AG04449 (cell line): ENCODE measurements at regions not wholly inside any gene's neighbourhood (a gene's known extent, or its start where the extent isn't known, plus 50 kb on each side); places are given as distances from the start of the nearest gene placed in this dataset.

Experiments used
- CTCF ChIA-PET: fragments of 350-600 bp; formaldehyde crosslinking; extraction: SDS; loops from one replicate; lab custom pipeline; 2021; ENCODE audit warnings: antibody characterized with exemption; lab: Yijun Ruan, JAX
- POLR2A ChIA-PET: fragments of 400-600, 350-600 bp; formaldehyde crosslinking; extraction: SDS; loops from one replicate; lab custom pipeline; 2020; ENCODE audit warnings: antibody characterized with exemption, inconsistent platforms; lab: Yijun Ruan, JAX
- DNase-seq: peaks from one replicate; pipeline ENCODE4 v3.0.0-alpha.2; 2010; ENCODE audit warnings: low read depth, low spot score
- H3K4me3 ChIP-seq: 2 replicates; pipeline ENCODE4 v1.5.1; 2011; ENCODE audit warnings: low read depth, mild to moderate bottlenecking, control low read depth, low read length
- TF ChIP-seq, protein P1 (sequence below): IDR thresholded peaks from one replicate; pipeline ENCODE4 v1.5.1; 2011; ENCODE audit warnings: mild to moderate bottlenecking, moderate library complexity, low read length, control low read depth, inconsistent platforms; ENCODE audit not compliant: insufficient read depth; ENCODE audit errors: missing control alignments

DNA sequence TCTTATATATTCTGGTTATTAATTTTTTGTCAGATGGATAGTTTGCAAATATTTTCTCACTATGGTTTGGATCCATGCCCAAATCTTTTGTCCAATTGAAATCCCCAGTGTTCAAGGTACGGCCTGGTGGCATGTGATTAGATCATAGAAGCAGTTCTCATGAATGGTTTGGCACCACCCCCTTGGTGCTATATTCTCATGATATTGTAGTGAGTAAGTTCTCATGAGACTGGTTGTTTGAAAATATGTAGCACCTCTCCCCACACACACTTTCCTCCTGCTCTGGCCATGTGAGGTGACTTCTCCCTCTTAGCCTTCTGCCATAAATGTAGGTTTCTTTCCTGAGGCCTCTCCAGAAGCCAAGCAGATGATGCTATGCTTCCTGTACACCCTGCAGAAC lies 107.7 kb upstream of the KYNU start:
- ChIA-PET POLR2A (no interaction called here), CTCF (no interaction called here)
- DNase-seq: no peak
- TF ChIP-seq, protein P1, sequence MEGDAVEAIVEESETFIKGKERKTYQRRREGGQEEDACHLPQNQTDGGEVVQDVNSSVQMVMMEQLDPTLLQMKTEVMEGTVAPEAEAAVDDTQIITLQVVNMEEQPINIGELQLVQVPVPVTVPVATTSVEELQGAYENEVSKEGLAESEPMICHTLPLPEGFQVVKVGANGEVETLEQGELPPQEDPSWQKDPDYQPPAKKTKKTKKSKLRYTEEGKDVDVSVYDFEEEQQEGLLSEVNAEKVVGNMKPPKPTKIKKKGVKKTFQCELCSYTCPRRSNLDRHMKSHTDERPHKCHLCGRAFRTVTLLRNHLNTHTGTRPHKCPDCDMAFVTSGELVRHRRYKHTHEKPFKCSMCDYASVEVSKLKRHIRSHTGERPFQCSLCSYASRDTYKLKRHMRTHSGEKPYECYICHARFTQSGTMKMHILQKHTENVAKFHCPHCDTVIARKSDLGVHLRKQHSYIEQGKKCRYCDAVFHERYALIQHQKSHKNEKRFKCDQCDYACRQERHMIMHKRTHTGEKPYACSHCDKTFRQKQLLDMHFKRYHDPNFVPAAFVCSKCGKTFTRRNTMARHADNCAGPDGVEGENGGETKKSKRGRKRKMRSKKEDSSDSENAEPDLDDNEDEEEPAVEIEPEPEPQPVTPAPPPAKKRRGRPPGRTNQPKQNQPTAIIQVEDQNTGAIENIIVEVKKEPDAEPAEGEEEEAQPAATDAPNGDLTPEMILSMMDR: no peak
- no peak overlapping the region for H3K4me3 ChIP-seq

DNA sequence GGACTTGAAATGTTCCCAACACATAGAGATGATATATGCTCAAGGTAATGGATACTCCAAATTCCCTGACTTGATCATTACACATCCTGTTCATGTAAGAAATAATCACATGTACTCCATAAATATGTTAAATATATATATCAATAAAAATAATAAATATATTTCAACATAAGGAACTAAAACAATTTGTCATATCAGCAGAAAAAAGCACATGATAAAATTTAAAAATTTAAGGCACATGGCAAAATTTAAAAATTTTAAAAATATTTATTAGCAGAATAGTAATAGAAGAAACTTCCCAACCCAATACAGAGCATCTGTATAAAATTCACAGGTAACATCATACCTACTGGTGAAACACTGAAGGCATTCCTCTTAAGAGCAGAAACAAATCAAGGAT lies 109.6 kb upstream of the KYNU start:
- DNase-seq: no peak
- no peak overlapping the region for H3K4me3 ChIP-seq
- ChIA-PET POLR2A (no interaction called here), CTCF (no interaction called here)
- TF ChIP-seq, protein P1: no peak

DNA sequence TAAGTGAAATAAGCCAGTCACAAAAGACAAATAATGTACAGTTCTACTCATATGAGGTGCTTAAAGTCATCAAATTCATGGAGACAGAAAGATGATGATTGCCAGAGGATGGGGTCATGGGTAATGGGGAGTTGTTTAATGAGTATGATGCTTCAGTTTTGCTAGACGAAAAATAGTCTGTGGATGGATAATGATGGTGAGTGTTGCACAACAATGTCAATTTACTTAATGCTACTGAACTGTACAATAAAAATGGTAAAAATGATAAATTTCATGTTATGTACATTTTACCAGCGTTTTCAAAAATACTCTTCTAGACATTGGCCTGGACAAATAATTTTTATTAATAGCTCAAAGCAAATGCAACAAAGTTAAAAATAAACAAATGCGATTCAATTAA lies 118.5 kb upstream of the KYNU start:
- POLR2A ChIA-PET: no interaction called here
- no peak for DNase-seq
- no peak overlapping the region for H3K4me3 ChIP-seq
- CTCF ChIA-PET: no interaction called here
- TF ChIP-seq, protein P1: no peak

DNA sequence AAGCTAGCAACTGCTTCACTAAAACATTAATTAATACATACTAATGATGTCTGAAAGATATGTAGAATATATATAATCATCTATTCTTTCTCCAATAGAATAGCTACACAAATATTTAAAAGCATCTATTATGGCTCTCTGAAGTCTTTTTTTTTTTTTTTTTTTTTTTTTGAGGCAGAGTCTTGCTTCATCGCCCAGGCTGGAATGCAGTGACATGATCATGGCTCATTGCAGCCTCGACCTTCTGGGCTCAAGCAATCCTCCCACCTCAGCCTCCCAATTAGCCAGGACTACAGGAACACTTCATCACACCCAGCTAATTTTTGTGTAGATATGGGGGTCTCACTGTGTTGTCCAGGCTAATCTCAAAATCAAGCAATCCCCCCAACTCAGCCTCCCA lies 120.4 kb upstream of the KYNU start:
- DNase-seq: no peak
- TF ChIP-seq, protein P1: no peak
- ChIA-PET CTCF (no interaction called here), POLR2A (interaction anchor here (0.6 kb wide), 1 partner anchor 122 kb away, joined by 3 read pairs; no protein-coding TSS in a partner anchor)
- no peak overlapping the region for H3K4me3 ChIP-seq

DNA sequence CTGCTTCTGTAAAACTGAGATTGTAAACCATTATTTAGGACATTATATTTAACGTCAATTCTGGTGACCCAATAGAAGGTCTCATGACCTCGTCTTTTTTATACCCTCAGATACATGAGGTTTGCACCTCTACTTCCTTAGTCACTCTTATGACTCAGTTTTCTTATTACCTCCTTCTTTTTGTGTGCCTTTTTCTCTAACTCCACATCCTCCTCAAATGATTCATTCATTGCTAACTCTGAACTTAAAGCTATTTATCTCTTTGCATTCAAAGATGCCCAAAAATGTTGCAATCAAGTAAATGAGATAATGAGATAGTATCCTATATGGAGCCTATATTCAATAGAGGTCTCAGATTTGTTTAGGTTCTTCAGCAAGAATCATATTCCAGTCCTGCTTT lies 121.0 kb upstream of the KYNU start:
- ChIA-PET POLR2A (no interaction called here), CTCF (no interaction called here)
- H3K4me3 ChIP-seq: no peak overlapping the region
- DNase-seq: no peak
- TF ChIP-seq, protein P1: no peak

DNA sequence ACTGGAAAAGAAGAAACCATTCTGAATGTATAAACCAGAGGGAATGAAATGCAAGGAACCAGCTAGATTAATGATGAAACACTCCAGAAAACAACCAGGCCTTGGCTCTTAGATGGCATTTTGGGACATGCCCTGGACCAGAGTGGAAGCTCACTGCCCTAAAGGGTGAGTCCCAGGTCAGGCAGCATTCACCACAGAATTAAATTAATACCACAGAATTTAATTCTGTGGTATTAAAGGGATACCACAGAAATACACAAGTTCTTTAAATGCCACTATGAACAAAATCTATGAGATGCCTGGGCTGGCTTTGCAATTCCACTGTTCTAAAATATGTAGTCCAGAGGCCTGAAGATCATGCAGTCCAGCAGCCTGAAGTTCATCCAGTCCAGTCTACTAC lies 122.3 kb upstream of the KYNU start:
- POLR2A ChIA-PET: no interaction called here

More for the DNA sequence above, 122.3 kb upstream of the KYNU start:
- CTCF ChIA-PET: no interaction called here
- no peak overlapping the region for H3K4me3 ChIP-seq
- no peak for DNase-seq
- TF ChIP-seq, protein P1: no peak
